ENCODE measurements at regions not wholly inside any gene's neighbourhood (a gene's known extent, or its start where the extent isn't known, plus 50 kb on each side); places are given as distances from the start of the nearest gene placed in this dataset.

GRCh38 chr10:44566786-44567185, 181.9 kb upstream of the CXCL12 start:
- ATAC-seq, result no peak
- Histone ChIP-seq H3K9me3 (no peaks in the 10 kb centered on the region), H3K4me1 (peaks cover 0 to 16% (median 7%) of the 10 kb centered on the region in 9 donors), H3K36me3 (no peaks in the 10 kb centered on the region), H3K27ac (no peak overlapping the region), H3K27me3 (peaks cover 0 to 7% (median 0%) of the 10 kb centered on the region in 7 donors), H3K4me3 (no peak overlapping the region)
- 49 to 97% methylated on average over 1 of the region's 1 CpG for WGBS, 2 donors
- intact Hi-C loops (cut with DNase I), result no loop called here
- TF ChIP-seq CTCF (IDR thresholded peaks at IDR 0.05), result no peak
- DNase-seq, result no peak

- Histone ChIP-seq H3K4me3 (no peak overlapping the region), H3K27ac (no peak overlapping the region), H3K27me3 (peaks cover 0 to 6% (median 0%) of the 10 kb centered on the region in 7 donors), H3K36me3 (no peaks in the 10 kb centered on the region), H3K4me1 (peaks cover 0 to 16% (median 7%) of the 10 kb centered on the region in 9 donors), H3K9me3 (no peaks in the 10 kb centered on the region)
- no peak for TF ChIP-seq CTCF (IDR thresholded peaks at IDR 0.05)
- no peak for ATAC-seq
- DNase-seq, result no peak
- WGBS, 2 donors, result 55 to 57% methylated on average over 1 of the region's 1 CpG
- intact Hi-C loops (cut with DNase I), result no loop called here
Observed at GRCh38 chr10:44567471-44567870, 182.6 kb upstream of the CXCL12 start.

- WGBS, 2 donors, result 45 to 58% methylated on average over 10 of the region's 10 CpGs
- intact Hi-C loops (cut with DNase I), result no loop called here
- Histone ChIP-seq H3K27me3 (peaks cover 0 to 6% (median 0%) of the 10 kb centered on the region in 7 donors), H3K27ac (peak overlapping the region in 8 of 10 donors; percentile 7 to 69 (median 54)), H3K4me3 (no peak overlapping the region), H3K36me3 (no peaks in the 10 kb centered on the region), H3K9me3 (no peaks in the 10 kb centered on the region), H3K4me1 (peaks cover 0 to 16% (median 7%) of the 10 kb centered on the region in 9 donors)
- no peak for TF ChIP-seq CTCF (IDR thresholded peaks at IDR 0.05)
- DNase-seq, result peak; percentile 35 to 37
- peak; percentile 75 to 90 (median 83) for ATAC-seq
Observed at GRCh38 chr10:44569193-44570091, 184.5 kb upstream of the CXCL12 start.

GRCh38 chr10:44571701-44572100, 186.8 kb upstream of the CXCL12 start:
- no peak for TF ChIP-seq CTCF (IDR thresholded peaks at IDR 0.05)
- no peak for ATAC-seq
- WGBS, 2 donors, result 93 to 96% methylated on average over 6 of the region's 6 CpGs

More at GRCh38 chr10:44571701-44572100, 186.8 kb upstream of the CXCL12 start:
- no peak for DNase-seq
- Histone ChIP-seq H3K4me1 (peaks cover 0 to 16% (median 7%) of the 10 kb centered on the region in 9 donors), H3K36me3 (no peaks in the 10 kb centered on the region), H3K9me3 (no peaks in the 10 kb centered on the region), H3K27me3 (no peaks in the 10 kb centered on the region), H3K27ac (no peak overlapping the region), H3K4me3 (no peak overlapping the region)
- intact Hi-C loops (cut with DNase I), result no loop called here

Measured in heart right ventricle (tissue), 16 donors.